Colonic mucosa (tissue), 4 donors: ENCODE measurements at regions not wholly inside any gene's neighbourhood (a gene's known extent, or its start where the extent isn't known, plus 50 kb on each side); places are given as distances from the start of the nearest gene placed in this dataset.

Experiments used
- DNase-seq: peaks from one replicate; pipeline ENCODE4 v3.0.0-alpha.2; 2020
- H3K27ac ChIP-seq: fragments of 200-600 bp; one replicate; pipeline ENCODE4 v1.8.0; 2021
- H3K27me3 ChIP-seq: fragments of 200-600 bp; one replicate; pipeline ENCODE4 v1.8.0; 2021
- H3K36me3 ChIP-seq: fragments of 200-600 bp; one replicate; pipeline ENCODE4 v1.8.0; 2021
- H3K4me1 ChIP-seq: fragments of 200-600 bp; one replicate; pipeline ENCODE4 v1.8.0; 2021; ENCODE audit warnings: mild to moderate bottlenecking
- H3K4me3 ChIP-seq: fragments of 200-600 bp; one replicate; pipeline ENCODE4 v1.8.0; 2021
- H3K9ac ChIP-seq, 2 donors: one replicate each; pipeline ENCODE4 v1.7.0; 2013; ENCODE audit warnings: control low read depth in 2 of 2, low read depth in 2 of 2, low read length in 2 of 2
- H3K9me3 ChIP-seq: fragments of 200-600 bp; one replicate; pipeline ENCODE4 v1.8.0; 2021
- CTCF ChIP-seq: fragments of 200-600 bp; IDR thresholded peaks from one replicate; pipeline ENCODE4 v1.8.0; 2022; ENCODE audit warnings: antibody characterized with exemption, mild to moderate bottlenecking
- intact Hi-C: fragments of 100-400 bp; cut with DNase I; formaldehyde crosslinking; loops from one replicate; pipeline ENCODE4 v1.14.1; 2022
- donor health status: healthy.
- donor health status: DM: no; HTN: no; CAD: no.
- donor health status: DM: no; HTN: no; CAD: no.

GRCh38 chr1:22267413-22268175 is 124.7 kb upstream of the WNT4 start:
- H3K4me3 ChIP-seq: no peak overlapping the region
- H3K36me3 ChIP-seq: no peaks in the 10 kb centered on the region
- no peak overlapping the region for H3K9ac ChIP-seq
- no peaks in the 10 kb centered on the region for H3K9me3 ChIP-seq
- no peak for DNase-seq
- no peak overlapping the region for H3K27ac ChIP-seq
- intact Hi-C loops: no loop called here
- H3K4me1 ChIP-seq: no peaks in the 10 kb centered on the region
- no peaks in the 10 kb centered on the region for H3K27me3 ChIP-seq
- TF ChIP-seq CTCF: no peak

- Histone ChIP-seq H3K9me3 (no peaks in the 10 kb centered on the region), H3K4me3 (no peak overlapping the region), H3K27ac (no peak overlapping the region), H3K4me1 (no peaks in the 10 kb centered on the region), H3K9ac (no peak overlapping the region), H3K36me3 (no peaks in the 10 kb centered on the region), H3K27me3 (no peaks in the 10 kb centered on the region)
- no peak for TF ChIP-seq CTCF
- intact Hi-C loops: no loop called here
- no peak for DNase-seq
Measured at GRCh38 chr1:22268327-22268726, 125.4 kb upstream of the WNT4 start.

- TF ChIP-seq CTCF: no peak
- no peaks in the 10 kb centered on the region for H3K4me1 ChIP-seq
- H3K9ac ChIP-seq: no peak overlapping the region
- no peaks in the 10 kb centered on the region for H3K9me3 ChIP-seq
- H3K4me3 ChIP-seq: no peak overlapping the region
- no peaks in the 10 kb centered on the region for H3K27me3 ChIP-seq
- no peak for DNase-seq
- no peaks in the 10 kb centered on the region for H3K36me3 ChIP-seq
- intact Hi-C loops: loop anchor here (10.0 kb wide), 2 partner anchors 143 to 167 kb away; no protein-coding TSS in a partner anchor
- no peak overlapping the region for H3K27ac ChIP-seq
Measured at GRCh38 chr1:22271847-22272801, 129.2 kb upstream of the WNT4 start.

- H3K9me3 ChIP-seq: no peaks in the 10 kb centered on the region
- H3K9ac ChIP-seq: no peak overlapping the region
- H3K36me3 ChIP-seq: no peaks in the 10 kb centered on the region
- H3K4me1 ChIP-seq: no peaks in the 10 kb centered on the region
- no peak overlapping the region for H3K27ac ChIP-seq
- H3K4me3 ChIP-seq: no peak overlapping the region
- intact Hi-C loops: loop anchor here (10.0 kb wide), 2 partner anchors 141 to 169 kb away; no protein-coding TSS in a partner anchor
- TF ChIP-seq CTCF: no peak
- no peak for DNase-seq
- H3K27me3 ChIP-seq: no peaks in the 10 kb centered on the region
Measured at GRCh38 chr1:22273686-22274681, 131.1 kb upstream of the WNT4 start.
